ENCODE measurements at regions not wholly inside any gene's neighbourhood (a gene's known extent, or its start where the extent isn't known, plus 50 kb on each side); places are given as distances from the start of the nearest gene placed in this dataset.

DNA sequence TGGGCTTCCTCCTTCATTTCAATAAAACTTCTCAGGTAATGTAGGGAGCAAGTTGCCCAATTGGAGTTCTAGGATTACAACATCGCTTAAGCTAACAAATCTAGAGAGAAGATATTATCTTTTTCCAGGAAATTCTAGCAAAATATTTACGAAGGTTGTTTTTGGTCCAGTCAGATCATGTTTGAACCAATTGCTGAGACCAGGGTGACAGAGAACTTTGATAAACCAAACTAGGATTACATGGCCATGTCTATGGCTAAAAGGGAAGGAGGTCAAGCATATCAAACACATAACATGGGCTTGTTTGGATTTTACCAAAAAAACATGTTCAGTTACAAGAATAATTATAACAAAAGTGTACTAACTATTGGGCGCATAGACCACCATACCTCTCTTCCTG is 442.4 kb upstream of the SGCG start:
- in situ Hi-C loops (cut with MboI; ENCODE audit: low sequenced_read_pairs) (no loop called here), intact Hi-C loops (cut with micrococcal nuclease) (no loop called here), dilution Hi-C loops (cut with HindIII; ENCODE audit: low sequenced_read_pairs, unreplicated experiment) (no loop called here)
- Histone ChIP-seq H2BK120ac (ENCODE audit: low read depth, low read length) (no peak overlapping the region), H2BK15ac (ENCODE audit: low read depth, low read length) (no peak overlapping the region), H2BK20ac (ENCODE audit: low read depth, low read length) (no peak overlapping the region), H3K9ac (ENCODE audit: low read depth, low read length) (no peak overlapping the region), H3K9me3 (ENCODE audit: control insufficient read depth, insufficient read depth, low read length) (peaks cover 2% of the 10 kb centered on the region; the same call in 1 of the 2 replicates), H3K9me1 (ENCODE audit: insufficient read depth, low read length) (no peaks in the 10 kb centered on the region), H3K79me1 (ENCODE audit: low read depth in 1 of 2, low read length in 2 of 2) (no peaks in the 10 kb centered on the region), H3K14ac (replicated peaks; ENCODE audit: low read depth, low read length) (no peak overlapping the region), H2AK5ac (ENCODE audit: low read depth, low read length) (no peak overlapping the region), H4K91ac (ENCODE audit: insufficient read depth, low read depth, low read length) (no peak overlapping the region), H2AFZ (replicated peaks; ENCODE audit: low read length, poor library complexity) (no peak overlapping the region), H4K20me1 (ENCODE audit: insufficient read depth, low read length) (no peaks in the 10 kb centered on the region), H2AK9ac (replicated peaks; ENCODE audit: low read depth, low read length, poor library complexity) (no peak overlapping the region), H2BK5ac (ENCODE audit: low read depth, low read length, poor library complexity, severe bottlenecking) (no peak overlapping the region), H3K4ac (ENCODE audit: low read depth, low read length) (no peak overlapping the region), H3K27me3 (ENCODE audit: control insufficient read depth, insufficient read depth, low read length) (no peaks in the 10 kb centered on the region), H4K5ac (ENCODE audit: low read depth, low read length) (no peak overlapping the region), H3K4me2 (ENCODE audit: low read depth, low read length) (no peak overlapping the region), H3K27ac (ENCODE audit: insufficient read depth, low read length) (no peak overlapping the region), H3K23ac (ENCODE audit: low read depth, low read length) (no peak overlapping the region), H3K4me1 (ENCODE audit: control insufficient read depth, insufficient read depth, low read length) (no peaks in the 10 kb centered on the region), H3K56ac (ENCODE audit: extremely low read depth, insufficient read depth, low read length) (no peak overlapping the region), H4K8ac (ENCODE audit: low read depth in 2 of 2, low read length in 2 of 2) (no peak overlapping the region), H3K36me3 (ENCODE audit: control insufficient read depth, insufficient read depth, low read length) (no peaks in the 10 kb centered on the region), H3K4me3 (ENCODE audit: insufficient read depth, low read depth, low read length) (no peak overlapping the region), H3K18ac (ENCODE audit: low read depth, low read length) (no peak overlapping the region)
- no peak for DNase-seq
- no TSS peak for BruUV-seq (replicated peaks)
- ATAC-seq (ENCODE audit: low read depth) = no peak
- POLR2A ChIA-PET (ENCODE audit: unreplicated experiment) = no interaction called here
- CTCF ChIA-PET = no interaction called here
- TF ChIP-seq POLR2A (IDR thresholded peaks at IDR 0.05; ENCODE audit: low read depth, low read length) (no peak), MAZ (IDR thresholded peaks at IDR 0.05; ENCODE audit: borderline replicate concordance, low read depth, low read length) (no peak), SMC3 (IDR thresholded peaks at IDR 0.05; ENCODE audit: low read depth, low read length) (no peak), RCOR1 (IDR thresholded peaks at IDR 0.05; ENCODE audit: insufficient replicate concordance, low read length) (no peak), MAFK (IDR thresholded peaks at IDR 0.05; ENCODE audit: low read depth, low read length) (no peak), RFX5 (IDR thresholded peaks at IDR 0.05; ENCODE audit: low read depth, low read length) (no peak), RAD21 (IDR thresholded peaks at IDR 0.05; ENCODE audit: low read length) (no peak), CEBPB (IDR thresholded peaks at IDR 0.05; ENCODE audit: low read depth, low read length) (no peak)
- TF ChIP-seq, protein P1, sequence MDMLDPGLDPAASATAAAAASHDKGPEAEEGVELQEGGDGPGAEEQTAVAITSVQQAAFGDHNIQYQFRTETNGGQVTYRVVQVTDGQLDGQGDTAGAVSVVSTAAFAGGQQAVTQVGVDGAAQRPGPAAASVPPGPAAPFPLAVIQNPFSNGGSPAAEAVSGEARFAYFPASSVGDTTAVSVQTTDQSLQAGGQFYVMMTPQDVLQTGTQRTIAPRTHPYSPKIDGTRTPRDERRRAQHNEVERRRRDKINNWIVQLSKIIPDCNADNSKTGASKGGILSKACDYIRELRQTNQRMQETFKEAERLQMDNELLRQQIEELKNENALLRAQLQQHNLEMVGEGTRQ (IDR thresholded peaks at IDR 0.05; ENCODE audit: low read depth, low read length) = no peak
- WGBS, 2 experiments (ENCODE audit: extremely low coverage in 2 of 2, insufficient read length in 1 of 2) = no CpG with 5 or more reads among the region's 3 CpGs
